ENCODE measurements at regions not wholly inside any gene's neighbourhood (a gene's known extent, or its start where the extent isn't known, plus 50 kb on each side); places are given as distances from the start of the nearest gene placed in this dataset.

DNA sequence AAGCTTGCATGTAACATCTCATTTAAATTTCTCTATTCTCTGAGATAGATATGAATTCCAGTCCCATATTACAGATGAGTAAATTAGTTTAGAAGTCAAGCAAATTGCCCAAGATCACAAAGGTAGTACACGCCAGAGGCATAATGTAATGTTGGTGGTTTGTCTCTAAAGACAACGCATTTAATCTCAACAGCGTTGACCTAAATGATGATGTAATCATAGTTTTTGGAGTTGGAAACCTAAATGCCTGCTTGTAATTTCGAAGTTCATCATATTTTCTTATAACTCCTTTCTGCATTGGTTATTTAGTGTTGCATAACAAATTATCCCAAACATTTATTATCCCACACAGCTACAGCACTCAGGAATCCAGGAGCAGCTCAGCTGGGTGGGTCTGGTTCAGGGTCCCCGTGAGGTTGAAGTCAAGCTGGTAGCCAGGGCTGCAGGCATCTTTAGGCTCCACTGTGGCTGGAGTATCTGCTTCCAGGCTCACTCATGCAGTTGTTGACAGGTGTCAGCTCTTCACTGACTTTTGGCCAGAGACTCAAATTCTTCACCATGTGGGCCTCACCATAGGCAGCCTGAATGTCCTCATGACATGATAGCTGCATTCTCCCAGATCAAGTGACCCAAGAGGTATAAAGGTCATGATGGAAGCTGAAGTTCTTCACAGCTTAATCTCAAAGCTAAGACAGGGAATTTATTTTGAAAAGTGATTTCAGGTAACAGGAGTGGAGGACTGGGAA is 122.0 kb upstream of the SPTLC3 start:
- Mint-ChIP-seq H3K27me3 (no peaks in the 10 kb centered on the region), H3K27ac (no peak overlapping the region)
- peaks cover 0 to 4% of the 10 kb centered on the region in 2 experiments for H3K9me3 ChIP-seq (ENCODE audit: control insufficient read depth in 2 of 2, low read length in 2 of 2)

DNA sequence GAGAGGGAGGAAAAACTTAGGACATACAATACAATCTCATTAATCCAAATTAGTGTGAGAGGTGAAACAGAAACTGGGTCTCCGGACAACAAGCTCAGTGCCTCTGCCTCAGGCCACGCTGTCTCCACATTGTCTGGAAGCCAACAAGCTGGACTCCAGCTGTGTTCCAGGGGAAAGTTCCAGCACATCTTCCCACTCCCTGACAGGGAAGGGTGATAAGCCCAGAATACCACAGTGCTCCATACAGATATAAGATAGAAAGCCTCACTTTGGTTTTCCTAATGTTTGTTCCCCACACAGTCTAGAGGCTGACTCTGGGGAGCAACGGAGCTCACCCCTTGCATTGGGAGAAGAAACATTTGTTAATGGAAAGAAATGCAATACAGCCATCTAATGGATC is 117.1 kb upstream of the SPTLC3 start:
- Histone ChIP-seq H3K4me3 (ENCODE audit: low read depth, low read length) (no peak overlapping the region), H3K27ac (ENCODE audit: insufficient read depth, low read length, poor library complexity, severe bottlenecking) (no peak overlapping the region), H3K4me1 (ENCODE audit: control insufficient read depth, insufficient read depth, low read length, poor library complexity, severe bottlenecking) (no peaks in the 10 kb centered on the region), H3K27me3 (ENCODE audit: control insufficient read depth, insufficient read depth, low read length) (no peaks in the 10 kb centered on the region), H3K36me3 (ENCODE audit: control insufficient read depth, insufficient read depth, low read length) (no peaks in the 10 kb centered on the region), H3K9me3 (ENCODE audit: control insufficient read depth in 2 of 2, low read length in 2 of 2) (peaks cover 1 to 7% of the 10 kb centered on the region in 2 experiments)
- ATAC-seq (ENCODE audit: low read depth in 2 of 2) (no peak), DNase-seq (no peak)
- Mint-ChIP-seq H3K27me3 (no peaks in the 10 kb centered on the region), H3K27ac (no peak overlapping the region), H3K4me3 (no peak overlapping the region), H3K4me1 (no peaks in the 10 kb centered on the region), H3K9me3 (peaks cover 0 to 21% (median 4%) of the 10 kb centered on the region in 7 donors), H3K36me3 (no peaks in the 10 kb centered on the region)

More for the DNA sequence above, 122.0 kb upstream of the SPTLC3 start:
- no peak for DNase-seq
- no peak overlapping the region for H3K4me3 Mint-ChIP-seq
- H3K9me3 Mint-ChIP-seq, result peaks cover 3 to 14% (median 4%) of the 10 kb centered on the region in 7 donors
- H3K36me3 ChIP-seq (ENCODE audit: control insufficient read depth, insufficient read depth, low read length), result no peaks in the 10 kb centered on the region
- ATAC-seq (ENCODE audit: low read depth in 2 of 2), result no peak
- H3K4me1 ChIP-seq (ENCODE audit: control insufficient read depth, insufficient read depth, low read length, poor library complexity, severe bottlenecking), result no peaks in the 10 kb centered on the region
- H3K36me3 Mint-ChIP-seq, result no peaks in the 10 kb centered on the region
- H3K4me1 Mint-ChIP-seq, result no peaks in the 10 kb centered on the region
- no peak overlapping the region for H3K27ac ChIP-seq (ENCODE audit: insufficient read depth, low read length, poor library complexity, severe bottlenecking)
- H3K27me3 ChIP-seq (ENCODE audit: control insufficient read depth, insufficient read depth, low read length), result no peaks in the 10 kb centered on the region
- no peak overlapping the region for H3K4me3 ChIP-seq (ENCODE audit: low read depth, low read length)

DNA sequence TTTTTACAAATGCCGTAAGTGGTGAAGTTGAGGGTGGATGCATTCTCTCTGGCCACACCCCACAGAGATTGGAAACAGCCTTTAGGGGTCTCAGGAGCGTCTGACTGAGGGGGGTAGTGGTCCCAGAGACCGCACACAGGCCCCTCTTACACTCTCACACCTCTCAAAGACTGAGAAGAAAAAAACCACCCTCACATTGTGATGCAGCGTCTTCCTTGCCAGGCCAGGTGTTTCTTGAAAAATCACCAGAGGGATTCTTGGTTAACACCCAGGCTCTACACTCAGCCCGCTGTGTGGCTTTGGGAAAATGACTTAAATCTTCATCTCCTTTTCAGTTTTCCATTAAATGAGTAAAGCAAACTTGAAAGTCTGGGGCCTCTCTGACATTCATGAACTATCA is 115.8 kb upstream of the SPTLC3 start:
- Histone ChIP-seq H3K36me3 (ENCODE audit: control insufficient read depth, insufficient read depth, low read length) (no peaks in the 10 kb centered on the region), H3K4me1 (ENCODE audit: control insufficient read depth, insufficient read depth, low read length, poor library complexity, severe bottlenecking) (no peaks in the 10 kb centered on the region), H3K27me3 (ENCODE audit: control insufficient read depth, insufficient read depth, low read length) (no peaks in the 10 kb centered on the region), H3K27ac (ENCODE audit: insufficient read depth, low read length, poor library complexity, severe bottlenecking) (no peak overlapping the region), H3K4me3 (ENCODE audit: low read depth, low read length) (no peak overlapping the region), H3K9me3 (ENCODE audit: control insufficient read depth in 2 of 2, low read length in 2 of 2) (peaks cover 1 to 7% of the 10 kb centered on the region in 2 experiments)
- no peak for ATAC-seq (ENCODE audit: low read depth in 2 of 2)
- no peak for DNase-seq
- no peaks in the 10 kb centered on the region for H3K27me3 Mint-ChIP-seq
- peaks cover 0 to 17% (median 1%) of the 10 kb centered on the region in 7 donors for H3K9me3 Mint-ChIP-seq
- H3K4me1 Mint-ChIP-seq, result no peaks in the 10 kb centered on the region
- H3K4me3 Mint-ChIP-seq, result no peak overlapping the region
- H3K27ac Mint-ChIP-seq, result no peak overlapping the region
- no peaks in the 10 kb centered on the region for H3K36me3 Mint-ChIP-seq

DNA sequence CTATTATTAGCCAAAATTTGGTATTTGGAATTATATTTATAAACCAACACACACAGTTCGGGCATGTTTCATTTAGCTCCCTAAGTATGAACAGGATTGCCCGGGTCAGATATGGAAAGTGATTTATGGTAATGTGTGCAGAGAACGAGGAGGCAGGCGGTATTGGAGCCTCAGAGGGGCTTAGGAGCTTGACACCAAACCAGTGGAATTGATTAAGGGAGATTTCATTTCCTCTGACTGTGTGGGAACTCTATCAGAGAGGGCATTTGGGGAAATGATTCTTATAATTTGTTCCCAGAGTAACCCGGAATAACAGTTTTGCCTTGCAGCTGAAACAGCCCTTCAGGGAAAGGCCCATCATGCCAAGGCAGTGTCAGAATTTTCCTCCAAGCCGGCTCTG is 115.1 kb upstream of the SPTLC3 start:
- no peaks in the 10 kb centered on the region for H3K36me3 ChIP-seq (ENCODE audit: control insufficient read depth, insufficient read depth, low read length)
- no peaks in the 10 kb centered on the region for H3K4me1 ChIP-seq (ENCODE audit: control insufficient read depth, insufficient read depth, low read length, poor library complexity, severe bottlenecking)
- DNase-seq, result no peak
- Mint-ChIP-seq H3K4me1 (no peaks in the 10 kb centered on the region), H3K4me3 (no peak overlapping the region), H3K9me3 (peaks cover 0 to 17% (median 2%) of the 10 kb centered on the region in 7 donors), H3K36me3 (no peaks in the 10 kb centered on the region), H3K27me3 (no peaks in the 10 kb centered on the region), H3K27ac (no peak overlapping the region)
- peaks cover 1 to 7% of the 10 kb centered on the region in 2 experiments for H3K9me3 ChIP-seq (ENCODE audit: control insufficient read depth in 2 of 2, low read length in 2 of 2)
- no peak for ATAC-seq (ENCODE audit: low read depth in 2 of 2)
- no peaks in the 10 kb centered on the region for H3K27me3 ChIP-seq (ENCODE audit: control insufficient read depth, insufficient read depth, low read length)
- H3K27ac ChIP-seq (ENCODE audit: insufficient read depth, low read length, poor library complexity, severe bottlenecking), result no peak overlapping the region
- H3K4me3 ChIP-seq (ENCODE audit: low read depth, low read length), result no peak overlapping the region

DNA sequence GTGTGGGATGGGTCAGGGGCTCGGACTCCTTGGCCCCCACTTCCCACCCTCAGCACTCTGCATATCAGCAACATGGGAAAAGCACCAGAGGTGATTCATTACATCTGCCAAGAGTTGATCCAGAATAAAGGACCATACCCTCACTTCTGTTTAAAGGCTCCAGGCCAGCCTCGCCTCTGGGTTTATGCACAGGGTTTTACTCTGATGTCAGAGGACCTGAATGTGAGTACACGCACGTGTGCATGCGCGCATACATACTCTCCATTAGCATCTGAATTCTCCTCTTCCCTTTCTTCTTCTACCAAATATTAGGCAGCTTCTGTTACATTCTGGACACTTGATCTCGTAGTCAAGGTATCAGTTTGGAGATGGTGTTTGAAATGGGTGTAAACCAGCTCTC is 114.7 kb upstream of the SPTLC3 start:
- DNase-seq (no peak), ATAC-seq (ENCODE audit: low read depth in 2 of 2) (no peak)
- Histone ChIP-seq H3K27ac (ENCODE audit: insufficient read depth, low read length, poor library complexity, severe bottlenecking) (no peak overlapping the region), H3K4me1 (ENCODE audit: control insufficient read depth, insufficient read depth, low read length, poor library complexity, severe bottlenecking) (no peaks in the 10 kb centered on the region), H3K27me3 (ENCODE audit: control insufficient read depth, insufficient read depth, low read length) (no peaks in the 10 kb centered on the region), H3K4me3 (ENCODE audit: low read depth, low read length) (no peak overlapping the region), H3K9me3 (ENCODE audit: control insufficient read depth in 2 of 2, low read length in 2 of 2) (peaks cover 1 to 7% of the 10 kb centered on the region in 2 experiments), H3K36me3 (ENCODE audit: control insufficient read depth, insufficient read depth, low read length) (no peaks in the 10 kb centered on the region)
- no peaks in the 10 kb centered on the region for H3K27me3 Mint-ChIP-seq
- H3K9me3 Mint-ChIP-seq, result peaks cover 0 to 17% (median 2%) of the 10 kb centered on the region in 7 donors
- H3K27ac Mint-ChIP-seq, result no peak overlapping the region
- no peaks in the 10 kb centered on the region for H3K4me1 Mint-ChIP-seq
- H3K36me3 Mint-ChIP-seq, result no peaks in the 10 kb centered on the region
- no peak overlapping the region for H3K4me3 Mint-ChIP-seq

DNA sequence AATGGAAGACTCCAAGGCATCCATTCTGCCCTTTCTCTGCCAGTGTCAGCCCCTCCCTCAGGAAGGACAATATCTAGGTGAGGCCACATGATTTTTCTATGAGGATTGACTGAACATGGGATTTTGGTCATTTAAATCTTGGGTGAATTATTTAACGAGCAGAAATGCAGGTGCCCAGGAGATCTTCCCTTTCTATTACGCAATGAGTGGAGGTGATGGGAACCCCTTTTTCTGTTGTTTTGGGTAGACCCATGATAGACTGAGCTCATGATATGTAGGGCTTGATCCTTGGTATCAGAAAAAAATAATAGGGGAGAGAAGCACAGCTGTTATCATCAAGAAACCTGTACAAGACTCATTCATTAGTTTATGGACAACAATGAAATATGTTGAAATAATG is 112.6 kb upstream of the SPTLC3 start:
- no peaks in the 10 kb centered on the region for H3K27me3 Mint-ChIP-seq
- no peak for DNase-seq
- no peaks in the 10 kb centered on the region for H3K36me3 ChIP-seq (ENCODE audit: control insufficient read depth, insufficient read depth, low read length)
- no peak overlapping the region for H3K4me3 Mint-ChIP-seq
- H3K4me1 ChIP-seq (ENCODE audit: control insufficient read depth, insufficient read depth, low read length, poor library complexity, severe bottlenecking), result no peaks in the 10 kb centered on the region
- ATAC-seq (ENCODE audit: low read depth in 2 of 2), result no peak
- no peaks in the 10 kb centered on the region for H3K4me1 Mint-ChIP-seq
- H3K36me3 Mint-ChIP-seq, result no peaks in the 10 kb centered on the region
- H3K27me3 ChIP-seq (ENCODE audit: control insufficient read depth, insufficient read depth, low read length), result no peaks in the 10 kb centered on the region
- H3K27ac ChIP-seq (ENCODE audit: insufficient read depth, low read length, poor library complexity, severe bottlenecking), result no peak overlapping the region
- H3K9me3 ChIP-seq (ENCODE audit: control insufficient read depth in 2 of 2, low read length in 2 of 2), result peaks cover 1 to 7% of the 10 kb centered on the region in 2 experiments
- H3K4me3 ChIP-seq (ENCODE audit: low read depth, low read length), result no peak overlapping the region
- peaks cover 0 to 9% (median 2%) of the 10 kb centered on the region in 7 donors for H3K9me3 Mint-ChIP-seq
- no peak overlapping the region for H3K27ac Mint-ChIP-seq

DNA sequence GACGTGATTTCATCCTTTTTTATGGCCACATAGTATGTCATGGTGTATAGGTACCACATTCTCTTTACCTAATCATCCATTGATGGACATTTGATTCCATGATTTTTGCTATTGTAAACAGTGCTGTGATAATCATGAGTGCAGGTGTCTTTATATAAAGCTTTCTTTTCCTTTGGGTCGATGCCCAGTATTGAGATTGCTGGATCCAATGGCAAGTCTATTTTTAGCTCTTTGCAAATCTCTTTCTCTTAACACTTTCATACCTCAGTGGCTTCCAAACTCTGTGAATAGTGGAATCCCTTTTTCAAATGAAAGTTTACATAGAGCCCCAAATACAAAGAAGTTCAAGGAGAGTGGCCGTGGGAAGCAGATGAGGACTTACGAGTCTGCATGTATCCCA is 105.8 kb upstream of the SPTLC3 start:
- DNase-seq (no peak), ATAC-seq (ENCODE audit: low read depth in 2 of 2) (no peak)
- H3K27me3 Mint-ChIP-seq, result no peaks in the 10 kb centered on the region
- Histone ChIP-seq H3K4me3 (ENCODE audit: low read depth, low read length) (no peak overlapping the region), H3K9me3 (ENCODE audit: control insufficient read depth in 2 of 2, low read length in 2 of 2) (no peaks in the 10 kb centered on the region), H3K27me3 (ENCODE audit: control insufficient read depth, insufficient read depth, low read length) (no peaks in the 10 kb centered on the region), H3K36me3 (ENCODE audit: control insufficient read depth, insufficient read depth, low read length) (no peaks in the 10 kb centered on the region), H3K4me1 (ENCODE audit: control insufficient read depth, insufficient read depth, low read length, poor library complexity, severe bottlenecking) (no peaks in the 10 kb centered on the region), H3K27ac (ENCODE audit: insufficient read depth, low read length, poor library complexity, severe bottlenecking) (no peak overlapping the region)
- H3K9me3 Mint-ChIP-seq, result peaks cover 0 to 11% (median 2%) of the 10 kb centered on the region in 7 donors
- H3K36me3 Mint-ChIP-seq, result no peaks in the 10 kb centered on the region
- H3K27ac Mint-ChIP-seq, result no peak overlapping the region
- no peaks in the 10 kb centered on the region for H3K4me1 Mint-ChIP-seq
- H3K4me3 Mint-ChIP-seq, result no peak overlapping the region

DNA sequence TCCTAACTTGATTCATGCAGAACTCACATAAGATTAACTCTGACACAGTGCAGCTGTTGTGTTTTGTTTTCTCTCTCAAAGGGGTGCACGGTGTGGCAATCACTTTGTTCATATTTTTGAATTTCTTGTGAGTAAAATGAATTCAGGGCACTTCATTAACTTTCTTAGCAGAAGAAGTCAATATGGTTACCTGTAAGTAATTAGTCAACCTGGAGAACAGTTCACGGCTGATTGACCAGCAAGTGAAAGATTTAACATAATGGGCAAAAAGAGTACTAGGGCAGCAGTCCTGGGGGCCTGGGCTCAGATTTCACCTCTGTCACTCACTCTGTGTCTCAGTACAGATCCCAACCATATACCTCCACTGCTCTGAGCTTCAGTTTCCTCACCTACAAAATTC is 102.4 kb upstream of the SPTLC3 start:
- Histone ChIP-seq H3K27me3 (ENCODE audit: control insufficient read depth, insufficient read depth, low read length) (no peaks in the 10 kb centered on the region), H3K36me3 (ENCODE audit: control insufficient read depth, insufficient read depth, low read length) (no peaks in the 10 kb centered on the region), H3K4me3 (ENCODE audit: low read depth, low read length) (no peak overlapping the region), H3K4me1 (ENCODE audit: control insufficient read depth, insufficient read depth, low read length, poor library complexity, severe bottlenecking) (no peaks in the 10 kb centered on the region), H3K9me3 (ENCODE audit: control insufficient read depth in 2 of 2, low read length in 2 of 2) (no peaks in the 10 kb centered on the region), H3K27ac (ENCODE audit: insufficient read depth, low read length, poor library complexity, severe bottlenecking) (no peak overlapping the region)
- DNase-seq (no peak), ATAC-seq (ENCODE audit: low read depth in 2 of 2) (no peak)
- no peaks in the 10 kb centered on the region for H3K4me1 Mint-ChIP-seq
- H3K4me3 Mint-ChIP-seq, result no peak overlapping the region
- H3K9me3 Mint-ChIP-seq, result peaks cover 0 to 11% (median 2%) of the 10 kb centered on the region in 7 donors
- peaks cover 4% of the 10 kb centered on the region for H3K27me3 Mint-ChIP-seq
- H3K36me3 Mint-ChIP-seq, result no peaks in the 10 kb centered on the region
- no peak overlapping the region for H3K27ac Mint-ChIP-seq
